A673 (cell line): ENCODE measurements at regions not wholly inside any gene's neighbourhood (a gene's known extent, or its start where the extent isn't known, plus 50 kb on each side); places are given as distances from the start of the nearest gene placed in this dataset.

Experiments
- EZH2 ChIP-seq: fragments of 200-600 bp; sonication (generic); IDR thresholded peaks from 2 replicates; pipeline ENCODE4 v1.6.1; 2017; ENCODE audit warnings: borderline replicate concordance, low read depth, mild to moderate bottlenecking, mixed read lengths, antibody characterized with exemption, low read length; ENCODE audit not compliant: poor library complexity, severe bottlenecking
- TF ChIP-seq, protein P1 (sequence below): fragments of 300-800, 200-600 bp; sonication (generic); conservative IDR thresholded peaks from 2 replicates; pipeline ENCODE4 v1.5.1; 2017; ENCODE audit warnings: low read depth, mild to moderate bottlenecking, antibody characterized with exemption, low read length, moderate library complexity, mixed read lengths

DNA sequence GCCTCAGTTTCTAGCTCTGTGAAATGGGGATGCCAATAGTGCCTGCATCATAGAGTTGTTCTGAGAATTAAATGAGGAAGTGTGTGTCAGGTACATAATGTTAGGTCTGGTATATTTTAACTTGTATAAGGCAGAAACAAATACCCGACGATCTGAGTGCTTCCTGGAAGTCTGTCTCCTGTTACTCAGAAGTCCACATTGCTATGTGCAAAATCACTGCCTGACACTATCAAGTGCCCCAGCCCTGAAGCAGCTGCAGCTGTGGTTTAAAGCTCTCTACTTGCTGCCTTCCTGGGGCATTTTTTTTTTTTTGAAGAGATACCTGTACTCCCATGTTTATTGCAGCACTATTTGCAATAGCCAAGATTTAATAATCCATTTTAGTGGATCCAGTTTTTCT lies 125.3 kb downstream of the SLC4A3 start:
- TF ChIP-seq, protein P1, sequence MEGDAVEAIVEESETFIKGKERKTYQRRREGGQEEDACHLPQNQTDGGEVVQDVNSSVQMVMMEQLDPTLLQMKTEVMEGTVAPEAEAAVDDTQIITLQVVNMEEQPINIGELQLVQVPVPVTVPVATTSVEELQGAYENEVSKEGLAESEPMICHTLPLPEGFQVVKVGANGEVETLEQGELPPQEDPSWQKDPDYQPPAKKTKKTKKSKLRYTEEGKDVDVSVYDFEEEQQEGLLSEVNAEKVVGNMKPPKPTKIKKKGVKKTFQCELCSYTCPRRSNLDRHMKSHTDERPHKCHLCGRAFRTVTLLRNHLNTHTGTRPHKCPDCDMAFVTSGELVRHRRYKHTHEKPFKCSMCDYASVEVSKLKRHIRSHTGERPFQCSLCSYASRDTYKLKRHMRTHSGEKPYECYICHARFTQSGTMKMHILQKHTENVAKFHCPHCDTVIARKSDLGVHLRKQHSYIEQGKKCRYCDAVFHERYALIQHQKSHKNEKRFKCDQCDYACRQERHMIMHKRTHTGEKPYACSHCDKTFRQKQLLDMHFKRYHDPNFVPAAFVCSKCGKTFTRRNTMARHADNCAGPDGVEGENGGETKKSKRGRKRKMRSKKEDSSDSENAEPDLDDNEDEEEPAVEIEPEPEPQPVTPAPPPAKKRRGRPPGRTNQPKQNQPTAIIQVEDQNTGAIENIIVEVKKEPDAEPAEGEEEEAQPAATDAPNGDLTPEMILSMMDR = no peak
- no peak for TF ChIP-seq EZH2
